Kidney (tissue), 13 donors: ENCODE measurements at regions not wholly inside any gene's neighbourhood (a gene's known extent, or its start where the extent isn't known, plus 50 kb on each side); places are given as distances from the start of the nearest gene placed in this dataset.

Experiments
- DNase-seq, 5 donors: peaks; one replicate each; pipeline ENCODE4 v3.0.0-alpha.2; 2013 to 2020
- FAIRE-seq: peaks from 2 replicates; lab custom pipeline; 2012; peaks lifted over from hg19 to GRCh38; lab: Jason Lieb, UNC
- H3K27ac ChIP-seq, 2 donors: one replicate each; pipeline ENCODE4 v1.7.0; 2013; ENCODE audit warnings: low read depth in 2 of 2, low read length in 2 of 2, inconsistent platforms in 1 of 2
- H3K27me3 ChIP-seq: one replicate; pipeline ENCODE4 v1.7.1; 2013; ENCODE audit warnings: low read length, inconsistent platforms; ENCODE audit not compliant: control insufficient read depth, insufficient read depth
- H3K36me3 ChIP-seq, 3 donors: one replicate each; pipeline versions ENCODE4 v1.7.0 to v1.7.1; 2013; ENCODE audit warnings: low read length in 3 of 3, control low read depth in 1 of 3, inconsistent platforms in 1 of 3; ENCODE audit not compliant: insufficient read depth in 3 of 3, control insufficient read depth in 2 of 3
- H3K4me1 ChIP-seq, 3 donors: one replicate each; pipeline versions ENCODE4 v1.7.0 to v1.7.1; 2013; ENCODE audit warnings: low read length in 3 of 3, inconsistent platforms in 1 of 3, low read depth in 1 of 3; ENCODE audit not compliant: control insufficient read depth in 2 of 3, insufficient read depth in 2 of 3
- H3K4me3 ChIP-seq, 3 donors: one replicate each; pipeline versions ENCODE4 v1.7.0 to v1.8.1; 2013; ENCODE audit warnings: low read length in 3 of 3, control low read depth in 1 of 3, inconsistent platforms in 1 of 3
- H3K9ac ChIP-seq, 3 donors: one replicate each; pipeline versions ENCODE4 v1.7.0 to v1.7.1; 2013; ENCODE audit warnings: low read length in 3 of 3, control low read depth in 1 of 3, inconsistent platforms in 1 of 3
- H3K9me3 ChIP-seq, 3 donors: one replicate each; pipeline versions ENCODE4 v1.7.0 to v1.7.1; 2013; ENCODE audit warnings: low read length in 3 of 3, control low read depth in 1 of 3, inconsistent platforms in 1 of 3; ENCODE audit not compliant: control insufficient read depth in 2 of 3, insufficient read depth in 1 of 3
- CTCF ChIP-seq: IDR thresholded peaks from 3 replicates; pipeline ENCODE4 v1.5.1; 2012; ENCODE audit warnings: mild to moderate bottlenecking, moderate library complexity, borderline replicate concordance; ENCODE audit not compliant: insufficient read depth; ENCODE audit errors: extremely low read depth
- intact Hi-C: fragments of 100-400 bp; cut with DNase I; formaldehyde crosslinking; loops from one replicate; pipeline ENCODE4 v1.11.1; 2022
- donor health status: control.
- donor health status: control.
- donor health status: control.
- donor health status: control.
- donor health status: control.
- donor health status: DM: yes; HTN: yes; CAD: no.
- donor health status: Normal renal cell carcinoma (clear cell type).

GRCh38 chr15:85977586-85977985 lies 102.1 kb upstream of the AGBL1 start:
- H3K36me3 ChIP-seq = no peaks in the 10 kb centered on the region
- intact Hi-C loops = no loop called here
- H3K9ac ChIP-seq = no peak overlapping the region
- no peak for FAIRE-seq
- no peaks in the 10 kb centered on the region for H3K4me1 ChIP-seq
- DNase-seq = no peak
- no peaks in the 10 kb centered on the region for H3K27me3 ChIP-seq
- TF ChIP-seq CTCF = no peak
- H3K27ac ChIP-seq = no peak overlapping the region
- H3K9me3 ChIP-seq = no peaks in the 10 kb centered on the region
- H3K4me3 ChIP-seq = no peak overlapping the region

GRCh38 chr15:85979929-85980328 lies 99.7 kb upstream of the AGBL1 start:
- DNase-seq (no peak), FAIRE-seq (no peak)
- Histone ChIP-seq H3K9me3 (no peaks in the 10 kb centered on the region), H3K4me1 (no peaks in the 10 kb centered on the region), H3K27me3 (no peaks in the 10 kb centered on the region), H3K9ac (no peak overlapping the region), H3K4me3 (no peak overlapping the region), H3K36me3 (no peaks in the 10 kb centered on the region), H3K27ac (no peak overlapping the region)
- intact Hi-C loops = no loop called here
- TF ChIP-seq CTCF = no peak

GRCh38 chr15:85980946-85981345 lies 98.7 kb upstream of the AGBL1 start:
- H3K9ac ChIP-seq = no peak overlapping the region
- no peaks in the 10 kb centered on the region for H3K4me1 ChIP-seq
- DNase-seq = no peak
- no peak for TF ChIP-seq CTCF
- no peaks in the 10 kb centered on the region for H3K9me3 ChIP-seq
- H3K27me3 ChIP-seq = no peaks in the 10 kb centered on the region
- intact Hi-C loops = no loop called here
- no peaks in the 10 kb centered on the region for H3K36me3 ChIP-seq
- no peak overlapping the region for H3K4me3 ChIP-seq
- H3K27ac ChIP-seq = no peak overlapping the region
- no peak for FAIRE-seq

GRCh38 chr15:85984241-85984640 lies 95.4 kb upstream of the AGBL1 start:
- no peak overlapping the region for H3K4me3 ChIP-seq
- no peaks in the 10 kb centered on the region for H3K4me1 ChIP-seq
- H3K27me3 ChIP-seq = no peaks in the 10 kb centered on the region
- H3K27ac ChIP-seq = no peak overlapping the region
- no peak for TF ChIP-seq CTCF
- FAIRE-seq (no peak), DNase-seq (no peak)
- intact Hi-C loops = no loop called here
- no peak overlapping the region for H3K9ac ChIP-seq
- H3K9me3 ChIP-seq = no peaks in the 10 kb centered on the region
- no peaks in the 10 kb centered on the region for H3K36me3 ChIP-seq
